ENCODE measurements at regions not wholly inside any gene's neighbourhood (a gene's known extent, or its start where the extent isn't known, plus 50 kb on each side); places are given as distances from the start of the nearest gene placed in this dataset.

GRCh38 chr2:160747501-160748170 lies 254.0 kb upstream of the RBMS1 start:
- ATAC-seq = peak; percentile 93
- TF ChIP-seq ISL1 (CRISPR knock-in tag; IDR thresholded peaks at IDR 0.05) (peak; percentile 43), GLIS3 (CRISPR knock-in tag; IDR thresholded peaks at IDR 0.05) (no peak)

DNA sequence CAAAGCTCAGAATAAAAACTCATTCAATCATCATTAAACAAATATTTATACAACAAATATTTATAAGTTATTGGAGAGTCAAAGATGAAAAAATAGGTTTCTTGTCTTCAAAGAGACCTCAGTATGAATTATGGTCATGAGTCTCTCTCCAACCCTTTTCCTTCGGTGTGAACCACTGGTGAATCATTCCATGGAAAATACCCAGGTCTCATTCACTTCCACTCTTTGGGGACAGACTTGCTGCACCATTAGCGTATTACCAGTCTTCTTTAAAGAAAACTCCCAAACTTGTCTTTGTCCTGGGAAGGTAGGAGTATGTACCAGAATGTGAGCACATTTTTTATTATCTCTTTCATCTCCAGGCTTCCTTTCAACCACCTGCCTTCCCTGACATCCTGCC lies 257.4 kb upstream of the RBMS1 start:
- no peak for TF ChIP-seq ZFP30 (CRISPR knock-in tag; IDR thresholded peaks at IDR 0.05)
- no peak for TF ChIP-seq SNAI2 (CRISPR knock-in tag; IDR thresholded peaks at IDR 0.05)
- no peak for TF ChIP-seq ZFP3 (CRISPR knock-in tag; IDR thresholded peaks at IDR 0.05)
- TF ChIP-seq RARB (CRISPR knock-in tag; IDR thresholded peaks at IDR 0.05) = no peak
- no peak for TF ChIP-seq GLIS3 (CRISPR knock-in tag; IDR thresholded peaks at IDR 0.05)
- TF ChIP-seq PATZ1 (CRISPR knock-in tag; IDR thresholded peaks at IDR 0.05; ENCODE audit: borderline replicate concordance) = no peak
- TF ChIP-seq TCF4 (CRISPR knock-in tag; IDR thresholded peaks at IDR 0.05; ENCODE audit: borderline replicate concordance) = no peak
- TF ChIP-seq ZNF8 (CRISPR knock-in tag; IDR thresholded peaks at IDR 0.05) = no peak
- no peak for TF ChIP-seq TOX (CRISPR knock-in tag; IDR thresholded peaks at IDR 0.05; ENCODE audit: borderline replicate concordance)
- TF ChIP-seq POU6F1 (CRISPR knock-in tag; IDR thresholded peaks at IDR 0.05; ENCODE audit: borderline replicate concordance, low read depth) = no peak
- no peak for TF ChIP-seq OSR1 (CRISPR knock-in tag; IDR thresholded peaks at IDR 0.05)
- no peak for TF ChIP-seq ISL1 (CRISPR knock-in tag; IDR thresholded peaks at IDR 0.05)
- TF ChIP-seq CSDC2 (CRISPR knock-in tag; IDR thresholded peaks at IDR 0.05) = no peak
- TF ChIP-seq CSRNP3 (CRISPR knock-in tag; IDR thresholded peaks at IDR 0.05) = no peak
- no peak for ATAC-seq

DNA sequence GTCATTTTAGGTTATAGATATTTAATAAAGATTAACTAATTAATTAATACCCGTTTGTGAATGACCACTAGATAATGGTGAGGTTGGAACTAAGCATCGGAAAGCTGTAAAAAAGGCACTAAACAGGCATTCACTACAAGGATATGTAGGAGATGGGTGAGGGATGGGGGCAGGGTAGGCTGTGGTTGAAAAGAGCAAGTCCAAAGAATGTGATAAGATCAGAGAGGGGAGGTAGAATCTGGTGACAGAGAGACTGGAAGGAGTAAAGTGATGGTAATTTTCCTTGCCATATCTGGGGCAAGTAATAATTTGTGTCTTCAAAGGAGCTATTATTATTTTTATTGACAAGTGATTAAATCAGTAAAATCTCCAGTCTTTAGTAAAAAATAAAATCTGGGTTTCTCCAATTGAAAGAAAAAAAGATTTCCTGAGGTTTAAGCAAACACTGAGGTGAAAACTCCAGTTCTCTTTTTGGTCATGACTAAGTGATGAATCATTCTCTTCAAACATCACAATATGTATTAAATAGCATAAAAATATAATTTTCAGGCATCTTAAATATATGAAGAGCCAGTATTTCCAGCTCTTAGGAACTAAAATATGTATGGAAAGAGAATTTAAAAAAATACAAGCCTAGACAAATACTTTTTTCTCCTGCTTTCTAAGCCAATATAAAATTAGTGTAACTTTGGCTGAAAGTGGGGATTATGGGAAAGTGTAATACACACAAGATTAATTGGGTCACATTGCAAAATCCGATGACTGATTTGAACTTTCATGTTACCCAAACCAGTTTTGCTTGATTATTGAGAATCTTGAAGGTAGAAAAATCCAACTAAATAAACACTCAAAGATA lies 259.1 kb upstream of the RBMS1 start:
- no peak for TF ChIP-seq ARNTL (CRISPR knock-in tag; IDR thresholded peaks at IDR 0.05; ENCODE audit: borderline replicate concordance, low read depth)
- TF ChIP-seq CSRNP3 (CRISPR knock-in tag; IDR thresholded peaks at IDR 0.05) = no peak
- TF ChIP-seq ZFP30 (CRISPR knock-in tag; IDR thresholded peaks at IDR 0.05) = no peak

GRCh38 chr2:160753331-160753654 lies 259.7 kb upstream of the RBMS1 start:
- no peak for ATAC-seq
- TF ChIP-seq SNAI2 (CRISPR knock-in tag; IDR thresholded peaks at IDR 0.05) = no peak
- TF ChIP-seq ZC3H10 (CRISPR knock-in tag; IDR thresholded peaks at IDR 0.05) = no peak
- no peak for TF ChIP-seq BACH2 (CRISPR knock-in tag; IDR thresholded peaks at IDR 0.05; ENCODE audit: borderline replicate concordance)
- TF ChIP-seq CSRNP3 (CRISPR knock-in tag; IDR thresholded peaks at IDR 0.05) = no peak

More for the DNA sequence above, 259.1 kb upstream of the RBMS1 start:
- ATAC-seq = peak; percentile 39; the same call in 2 of the 3 replicates

Measured in SK-N-SH treated with all-trans-retinoic acid at 6 μM for 48 hours (cell line).